DND-41 (cell line): ENCODE measurements at regions not wholly inside any gene's neighbourhood (a gene's known extent, or its start where the extent isn't known, plus 50 kb on each side); places are given as distances from the start of the nearest gene placed in this dataset.

Source experiments
- CTCF ChIP-seq: IDR thresholded peaks from 2 replicates; pipeline ENCODE4 v1.5.1; 2012; ENCODE audit warnings: borderline replicate concordance, low read length, moderate library complexity, mild to moderate bottlenecking; ENCODE audit not compliant: poor library complexity, severe bottlenecking; ENCODE audit errors: extremely low read depth
- EZH2 ChIP-seq: IDR thresholded peaks from 3 replicates; pipeline ENCODE4 v1.6.1; 2012; ENCODE audit warnings: borderline replicate concordance, low read depth, mild to moderate bottlenecking, moderate library complexity, low read length, inconsistent platforms; ENCODE audit not compliant: severe bottlenecking

- no peak for TF ChIP-seq CTCF
- no peak for TF ChIP-seq EZH2
Measured at GRCh38 chr5:98130261-98131035, 643.0 kb upstream of the RGMB start.
